ENCODE measurements at regions not wholly inside any gene's neighbourhood (a gene's known extent, or its start where the extent isn't known, plus 50 kb on each side); places are given as distances from the start of the nearest gene placed in this dataset.

DNA sequence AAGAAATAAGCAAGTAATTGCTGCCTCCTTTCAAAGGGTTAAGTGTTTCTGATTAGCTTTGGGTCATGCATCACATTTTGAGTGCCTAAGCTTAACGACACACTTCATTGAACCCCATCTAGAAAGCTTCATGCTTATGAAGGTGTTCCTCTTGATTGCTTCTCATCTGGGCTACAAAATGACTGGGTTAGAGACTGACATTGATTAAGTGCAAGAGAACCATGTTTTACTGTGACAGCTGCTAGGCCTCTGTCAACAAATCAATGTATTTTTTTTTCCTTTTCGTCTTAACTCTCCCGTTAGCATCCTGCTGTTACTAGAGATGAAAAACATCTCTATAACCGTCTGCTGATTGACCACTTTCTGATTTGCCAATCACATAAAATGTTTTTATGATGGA is 725.0 kb downstream of the TLE1 start:
- DNase-seq (ENCODE audit: low read depth, low spot score) (no peak), FAIRE-seq (no peak), ATAC-seq (no peak)
- Histone ChIP-seq H4K20me1 (ENCODE audit: control insufficient read depth, insufficient read depth) (no peaks in the 10 kb centered on the region), H3K27me3 (replicated peaks in 1 of 2; ENCODE audit: control insufficient read depth in 2 of 2, insufficient read depth in 2 of 2, low read length in 1 of 2) (no peaks in the 10 kb centered on the region), H3K4me3 (no peak overlapping the region), H3K79me2 (ENCODE audit: control insufficient read depth, insufficient read depth, low read length) (no peaks in the 10 kb centered on the region), H2AFZ (ENCODE audit: control insufficient read depth, low read depth, low read length) (no peak overlapping the region), H3K36me3 (ENCODE audit: control insufficient read depth in 2 of 2, insufficient read depth in 2 of 2, low read length in 1 of 2) (no peaks in the 10 kb centered on the region), H3K9me3 (replicated peaks; ENCODE audit: control insufficient read depth, insufficient read depth, low read length) (no peaks in the 10 kb centered on the region), H3K4me1 (ENCODE audit: control insufficient read depth, insufficient read depth, low read length) (no peaks in the 10 kb centered on the region), H3K9ac (ENCODE audit: control insufficient read depth, insufficient read depth, low read length) (no peak overlapping the region), H3K27ac (ENCODE audit: control insufficient read depth, insufficient read depth) (no peak overlapping the region), H3K4me2 (ENCODE audit: control insufficient read depth, insufficient read depth) (no peak overlapping the region)
- intact Hi-C loops (cut with micrococcal nuclease; ENCODE audit: unreplicated experiment): no loop called here
- RAD21 ChIA-PET (ENCODE audit: unreplicated experiment): no interaction called here
- POLR2A ChIA-PET: no interaction called here
- BruUV-seq (replicated peaks): no TSS peak
- in situ Hi-C loops (cut with MboI): no loop called here
- SMC1A ChIA-PET (ENCODE audit: uncharacterized antibody, unreplicated experiment): interaction anchor here (0.6 kb wide), 1 partner anchor 659 kb away, joined by 3 read pairs; no protein-coding TSS in a partner anchor
- TF ChIP-seq YY1 (IDR thresholded peaks at IDR 0.05; ENCODE audit: low read depth, low read length): no peak
- no peak for TF ChIP-seq YBX1 (IDR thresholded peaks at IDR 0.05)
- TF ChIP-seq ATF7 (IDR thresholded peaks at IDR 0.05; ENCODE audit: low read depth): no peak
- no peak for TF ChIP-seq EP300 (IDR thresholded peaks at IDR 0.05; ENCODE audit: borderline replicate concordance in 1 of 2, control insufficient read depth in 1 of 2, low read depth in 2 of 2, low read length in 2 of 2)
- TF ChIP-seq JUNB (IDR thresholded peaks at IDR 0.05): no peak
- TF ChIP-seq SMC3 (IDR thresholded peaks at IDR 0.05; ENCODE audit: borderline replicate concordance, low read length): no peak
- no peak for TF ChIP-seq STAT1 (conservative IDR thresholded peaks at IDR 0.05)
- TF ChIP-seq GABPA (IDR thresholded peaks at IDR 0.05; ENCODE audit: low read depth): no peak
- TF ChIP-seq POLR2AphosphoS5 (IDR thresholded peaks at IDR 0.05; ENCODE audit: low read length): no peak
- no peak for TF ChIP-seq DPF2 (IDR thresholded peaks at IDR 0.05)
- no peak for TF ChIP-seq MTA3 (IDR thresholded peaks at IDR 0.05; ENCODE audit: borderline replicate concordance, low read length)
- TF ChIP-seq LARP7 (IDR thresholded peaks at IDR 0.05): no peak
- no peak for TF ChIP-seq KDM1A (IDR thresholded peaks at IDR 0.05; ENCODE audit: borderline replicate concordance)
- TF ChIP-seq ZNF274 (IDR thresholded peaks at IDR 0.05; ENCODE audit: insufficient read depth, insufficient read length): no peak
- no peak for TF ChIP-seq ZZZ3 (IDR thresholded peaks at IDR 0.05; ENCODE audit: control insufficient read depth, insufficient read length, low read depth)
- 41% methylated on average over 4 of the region's 4 CpGs for WGBS (ENCODE audit: insufficient coverage, insufficient replicate concordance, low lambda C conversion rate, missing lambda C conversion rate)
- CTCF ChIA-PET: interaction anchor here (0.7 kb wide), 1 partner anchor 13 kb away, joined by 4 read pairs; no protein-coding TSS in a partner anchor

Data from GM12878 (cell line).